ENCODE measurements at regions not wholly inside any gene's neighbourhood (a gene's known extent, or its start where the extent isn't known, plus 50 kb on each side); places are given as distances from the start of the nearest gene placed in this dataset.

DNA sequence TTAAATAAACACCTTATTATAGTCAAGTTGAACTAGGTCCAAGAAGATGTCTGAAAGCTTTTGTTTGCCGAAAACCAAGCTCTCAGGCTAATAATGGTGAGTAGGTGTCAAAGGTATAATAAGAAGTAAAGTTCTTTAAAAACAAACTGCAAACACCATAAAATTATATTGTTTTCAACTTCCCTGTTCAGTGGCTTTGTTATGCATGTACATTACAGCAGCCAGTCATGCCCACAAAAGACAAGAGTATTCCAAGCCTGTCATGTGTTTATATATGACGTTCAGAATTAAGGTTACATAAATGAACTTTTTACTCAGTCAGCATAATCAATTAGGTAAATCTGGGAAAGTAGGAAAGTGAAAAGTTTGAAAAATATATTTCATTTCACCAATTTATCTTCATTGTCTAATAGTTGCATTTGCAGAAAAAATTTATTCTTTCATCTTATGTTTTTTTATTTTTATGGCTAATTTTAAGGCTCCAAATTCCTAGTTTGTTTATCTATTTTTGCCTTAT lies 928.7 kb upstream of the SOX9 start (continued):
- TF ChIP-seq SIN3A (conservative IDR thresholded peaks at IDR 0.05 in 1 of 2, IDR thresholded peaks at IDR 0.05 in 1 of 2; ENCODE audit: low read depth in 1 of 2, low read length in 2 of 2) (no peak), CEBPB (IDR thresholded peaks at IDR 0.05; ENCODE audit: low read depth, low read length) (no peak), NRF1 (IDR thresholded peaks at IDR 0.05; ENCODE audit: low read depth, low read length) (no peak), CHD2 (IDR thresholded peaks at IDR 0.05; ENCODE audit: low read length) (no peak), SP1 (IDR thresholded peaks at IDR 0.05; ENCODE audit: low read depth, low read length) (no peak)
